Body of pancreas (tissue), 4 donors: ENCODE measurements at regions not wholly inside any gene's neighbourhood (a gene's known extent, or its start where the extent isn't known, plus 50 kb on each side); places are given as distances from the start of the nearest gene placed in this dataset.

Experiments
- CTCF ChIP-seq, 7 experiments: fragments of 450-650 bp in 4 of 7; fragments of 200-600 bp in 3 of 7; sonication (generic) in 3 of 7; IDR thresholded peaks; one replicate each; pipeline ENCODE4 v1.5.1; 2016 to 2019; ENCODE audit warnings: antibody characterized with exemption in 7 of 7
- POLR2A ChIP-seq, 3 donors: fragments of 450-650 bp; IDR thresholded peaks; one replicate each; pipeline ENCODE4 v1.6.1; 2016; ENCODE audit warnings: antibody characterized with exemption in 3 of 3, mild to moderate bottlenecking in 2 of 3

GRCh38 chr4:35723973-35724372, 520.3 kb downstream of the ARAP2 start:
- TF ChIP-seq CTCF (IDR thresholded peaks at IDR 0.05): no peak
- no peak for TF ChIP-seq POLR2A (IDR thresholded peaks at IDR 0.05)
